KMS-11 (cell line): ENCODE measurements at regions not wholly inside any gene's neighbourhood (a gene's known extent, or its start where the extent isn't known, plus 50 kb on each side); places are given as distances from the start of the nearest gene placed in this dataset.

Experiments
- H2AFZ ChIP-seq: fragments of 200-600 bp; sonication (generic); 2 replicates; pipeline ENCODE4 v1.6.1; 2016; ENCODE audit warnings: antibody characterized with exemption, mixed run types, low read depth
- H3K27ac ChIP-seq: fragments of 200-600 bp; sonication (generic); 2 replicates; pipeline ENCODE4 v1.6.1; 2016; ENCODE audit warnings: mild to moderate bottlenecking, mixed run types
- H3K27me3 ChIP-seq: fragments of 200-600 bp; sonication (generic); 2 replicates; pipeline ENCODE4 v1.6.1; 2017; ENCODE audit warnings: mild to moderate bottlenecking, low read depth, mixed run types, moderate library complexity; ENCODE audit not compliant: insufficient read depth
- H3K36me3 ChIP-seq: fragments of 200-600 bp; sonication (generic); 2 replicates; pipeline ENCODE4 v1.6.1; 2017; ENCODE audit warnings: mild to moderate bottlenecking, mixed run types; ENCODE audit not compliant: insufficient read depth
- H3K4me1 ChIP-seq: fragments of 200-600 bp; sonication (generic); 2 replicates; pipeline ENCODE4 v1.6.1; 2016; ENCODE audit warnings: mild to moderate bottlenecking, low read depth, mixed run types; ENCODE audit not compliant: poor library complexity, severe bottlenecking
- H3K4me2 ChIP-seq: fragments of 200-600 bp; sonication (generic); 2 replicates; pipeline ENCODE4 v1.7.0; 2016; ENCODE audit warnings: mild to moderate bottlenecking, mixed run types
- H3K4me3 ChIP-seq: fragments of 200-600 bp; sonication (generic); IDR thresholded peaks from 2 replicates; pipeline ENCODE4 v1.6.1; 2017; ENCODE audit warnings: low read depth, low read length, mixed read lengths; ENCODE audit not compliant: insufficient read depth
- H3K79me2 ChIP-seq: fragments of 200-600 bp; sonication (generic); 2 replicates; pipeline ENCODE4 v1.6.1; 2016; ENCODE audit warnings: low read depth, mixed run types; ENCODE audit not compliant: insufficient read depth
- H3K9ac ChIP-seq: fragments of 200-600 bp; sonication (generic); 2 replicates; pipeline ENCODE4 v1.6.1; 2016; ENCODE audit warnings: mild to moderate bottlenecking, mixed run types
- H4K20me1 ChIP-seq: fragments of 200-600 bp; sonication (generic); 2 replicates; pipeline ENCODE4 v1.6.1; 2016; ENCODE audit warnings: mild to moderate bottlenecking, mixed run types; ENCODE audit not compliant: insufficient read depth
- TF ChIP-seq, protein P1 (sequence below): fragments of 200-600 bp; sonication (generic); conservative IDR thresholded peaks from 2 replicates; pipeline ENCODE4 v1.6.1; 2017; ENCODE audit warnings: low read depth, mild to moderate bottlenecking, antibody characterized with exemption, low read length, moderate library complexity, mixed read lengths

- Histone ChIP-seq H3K4me2 (no peak overlapping the region), H2AFZ (no peak overlapping the region), H3K9ac (no peak overlapping the region), H3K36me3 (no peaks in the 10 kb centered on the region), H3K27me3 (no peaks in the 10 kb centered on the region), H3K79me2 (no peaks in the 10 kb centered on the region), H3K27ac (no peak overlapping the region), H3K4me3 (no peak overlapping the region), H3K4me1 (no peaks in the 10 kb centered on the region), H4K20me1 (no peaks in the 10 kb centered on the region)
- TF ChIP-seq, protein P1, sequence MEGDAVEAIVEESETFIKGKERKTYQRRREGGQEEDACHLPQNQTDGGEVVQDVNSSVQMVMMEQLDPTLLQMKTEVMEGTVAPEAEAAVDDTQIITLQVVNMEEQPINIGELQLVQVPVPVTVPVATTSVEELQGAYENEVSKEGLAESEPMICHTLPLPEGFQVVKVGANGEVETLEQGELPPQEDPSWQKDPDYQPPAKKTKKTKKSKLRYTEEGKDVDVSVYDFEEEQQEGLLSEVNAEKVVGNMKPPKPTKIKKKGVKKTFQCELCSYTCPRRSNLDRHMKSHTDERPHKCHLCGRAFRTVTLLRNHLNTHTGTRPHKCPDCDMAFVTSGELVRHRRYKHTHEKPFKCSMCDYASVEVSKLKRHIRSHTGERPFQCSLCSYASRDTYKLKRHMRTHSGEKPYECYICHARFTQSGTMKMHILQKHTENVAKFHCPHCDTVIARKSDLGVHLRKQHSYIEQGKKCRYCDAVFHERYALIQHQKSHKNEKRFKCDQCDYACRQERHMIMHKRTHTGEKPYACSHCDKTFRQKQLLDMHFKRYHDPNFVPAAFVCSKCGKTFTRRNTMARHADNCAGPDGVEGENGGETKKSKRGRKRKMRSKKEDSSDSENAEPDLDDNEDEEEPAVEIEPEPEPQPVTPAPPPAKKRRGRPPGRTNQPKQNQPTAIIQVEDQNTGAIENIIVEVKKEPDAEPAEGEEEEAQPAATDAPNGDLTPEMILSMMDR, result no peak
Observed at GRCh38 chr19:32039440-32039839, 306.0 kb upstream of the ZNF507 start.

GRCh38 chr19:32040236-32040635 is 305.2 kb upstream of the ZNF507 start:
- H3K4me3 ChIP-seq, result no peak overlapping the region
- no peaks in the 10 kb centered on the region for H3K27me3 ChIP-seq
- no peaks in the 10 kb centered on the region for H4K20me1 ChIP-seq
- H3K9ac ChIP-seq, result no peak overlapping the region
- no peak overlapping the region for H2AFZ ChIP-seq
- no peak overlapping the region for H3K4me2 ChIP-seq
- H3K36me3 ChIP-seq, result no peaks in the 10 kb centered on the region
- no peaks in the 10 kb centered on the region for H3K79me2 ChIP-seq
- H3K4me1 ChIP-seq, result no peaks in the 10 kb centered on the region
- no peak overlapping the region for H3K27ac ChIP-seq
- TF ChIP-seq, protein P1, result no peak

DNA sequence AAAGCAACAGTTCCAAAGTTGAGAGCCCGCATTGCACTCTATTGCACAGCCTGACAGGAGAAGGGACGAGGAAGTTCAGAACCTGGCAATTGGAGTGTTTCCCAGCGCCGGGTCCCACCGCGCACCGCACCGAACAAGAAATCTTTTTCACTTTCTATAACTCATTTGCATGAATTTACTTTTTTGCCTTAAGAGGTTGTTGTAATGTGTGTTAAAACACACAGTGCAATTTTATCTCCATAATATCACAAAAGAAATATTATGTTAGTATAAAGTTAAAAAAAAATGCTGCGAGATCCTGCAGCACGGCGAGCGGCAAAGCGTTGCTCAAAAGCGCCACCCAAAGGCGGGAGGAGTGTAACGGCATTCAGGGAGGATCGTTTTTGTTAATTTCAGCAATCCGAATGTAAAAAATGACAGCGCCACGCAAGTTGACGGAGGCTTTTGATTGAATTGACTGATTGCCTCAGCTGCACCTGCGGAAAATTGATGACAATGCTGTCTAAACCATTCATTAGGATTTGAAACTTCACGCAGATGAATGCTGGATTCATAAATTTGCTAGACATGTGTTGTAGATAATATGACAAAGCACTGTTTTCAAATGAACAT is 303.6 kb upstream of the ZNF507 start:
- no peaks in the 10 kb centered on the region for H3K4me1 ChIP-seq
- no peak overlapping the region for H3K27ac ChIP-seq
- no peak overlapping the region for H3K4me3 ChIP-seq
- no peak overlapping the region for H2AFZ ChIP-seq
- H3K79me2 ChIP-seq, result no peaks in the 10 kb centered on the region
- H4K20me1 ChIP-seq, result no peaks in the 10 kb centered on the region
- H3K36me3 ChIP-seq, result no peaks in the 10 kb centered on the region
- no peak overlapping the region for H3K9ac ChIP-seq
- TF ChIP-seq, protein P1, result no peak
- H3K27me3 ChIP-seq, result no peaks in the 10 kb centered on the region
- no peak overlapping the region for H3K4me2 ChIP-seq

DNA sequence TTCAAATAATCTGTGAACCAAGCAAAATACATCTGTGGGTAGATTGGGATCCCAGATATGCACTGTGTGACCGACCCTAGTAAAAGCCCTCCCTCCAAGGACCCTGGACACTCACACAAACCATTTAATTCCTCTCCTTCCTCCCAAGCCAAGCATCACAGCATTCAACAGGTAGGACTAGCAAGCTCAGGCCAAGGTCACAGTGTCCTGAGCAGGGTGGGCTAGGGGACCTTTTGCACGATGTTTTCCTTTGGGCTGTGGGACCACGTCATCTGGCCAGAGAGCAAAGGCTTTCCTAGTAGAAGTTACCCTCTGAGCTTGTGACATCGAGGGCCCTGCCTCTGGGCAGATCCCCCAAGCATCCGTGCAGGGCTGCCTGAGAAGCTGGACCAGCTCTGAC is 297.6 kb upstream of the ZNF507 start:
- H3K27me3 ChIP-seq, result no peaks in the 10 kb centered on the region

More for the DNA sequence above, 297.6 kb upstream of the ZNF507 start:
- Histone ChIP-seq H3K4me3 (no peak overlapping the region), H3K36me3 (no peaks in the 10 kb centered on the region), H2AFZ (no peak overlapping the region), H3K27ac (no peak overlapping the region), H3K4me1 (no peaks in the 10 kb centered on the region), H3K9ac (no peak overlapping the region), H4K20me1 (no peaks in the 10 kb centered on the region), H3K79me2 (no peaks in the 10 kb centered on the region), H3K4me2 (no peak overlapping the region)
- TF ChIP-seq, protein P1, result no peak
